ENCODE measurements at regions not wholly inside any gene's neighbourhood (a gene's known extent, or its start where the extent isn't known, plus 50 kb on each side); places are given as distances from the start of the nearest gene placed in this dataset.
"Not testable (repeated sequence)": the region's sequence is repeated elsewhere in the genome, so short reads cannot be mapped to it uniquely, and the experiment has no call there.

DNA sequence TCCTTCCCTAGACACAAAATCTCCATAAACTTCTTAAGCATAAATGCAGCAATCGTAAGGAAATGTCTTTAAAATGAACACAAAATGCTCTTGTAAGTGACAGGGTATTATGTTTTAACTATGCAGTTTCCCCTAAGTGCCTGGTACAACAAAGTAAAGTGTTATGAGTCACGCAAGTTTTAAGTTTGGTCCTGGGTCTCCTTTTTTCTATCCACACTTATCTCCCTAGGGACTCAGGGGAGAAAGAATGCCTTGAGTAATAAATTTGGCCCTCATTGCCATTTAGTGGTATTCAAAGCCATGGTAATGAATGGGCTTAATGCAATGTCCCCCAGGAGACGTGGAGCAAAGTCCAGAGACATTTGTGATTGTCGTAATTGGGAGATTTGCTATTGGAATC is 149.1 kb downstream of the MAGEB17 start:
- Histone ChIP-seq H3K4me3 (ENCODE audit: low read depth, low read length) (no peak overlapping the region), H3K79me2 (ENCODE audit: control insufficient read depth, insufficient read depth, low read length, unreplicated experiment) (no peaks in the 10 kb centered on the region), H3K4me1 (ENCODE audit: control insufficient read depth, insufficient read depth, low read length, unreplicated experiment) (peaks cover 3% of the 10 kb centered on the region), H3K27me3 (ENCODE audit: insufficient read depth, low read length) (peaks cover 9% of the 10 kb centered on the region), H3K27ac (ENCODE audit: low read depth, low read length) (no peak overlapping the region), H3K36me3 (ENCODE audit: insufficient read depth, low read length) (no peaks in the 10 kb centered on the region), H2AFZ (ENCODE audit: low read length, unreplicated experiment) (no peak overlapping the region)

GRCh38 chrX:16319929-16320328 is 152.6 kb downstream of the MAGEB17 start:
- Histone ChIP-seq H2AFZ (ENCODE audit: low read length, unreplicated experiment) (no peak overlapping the region), H3K79me2 (ENCODE audit: control insufficient read depth, insufficient read depth, low read length, unreplicated experiment) (no peaks in the 10 kb centered on the region), H3K4me3 (ENCODE audit: low read depth, low read length) (no peak overlapping the region), H3K27me3 (ENCODE audit: insufficient read depth, low read length) (no peaks in the 10 kb centered on the region), H3K36me3 (ENCODE audit: insufficient read depth, low read length) (no peaks in the 10 kb centered on the region), H3K4me1 (ENCODE audit: control insufficient read depth, insufficient read depth, low read length, unreplicated experiment) (peaks cover 3% of the 10 kb centered on the region), H3K27ac (ENCODE audit: low read depth, low read length) (no peak overlapping the region)

DNA sequence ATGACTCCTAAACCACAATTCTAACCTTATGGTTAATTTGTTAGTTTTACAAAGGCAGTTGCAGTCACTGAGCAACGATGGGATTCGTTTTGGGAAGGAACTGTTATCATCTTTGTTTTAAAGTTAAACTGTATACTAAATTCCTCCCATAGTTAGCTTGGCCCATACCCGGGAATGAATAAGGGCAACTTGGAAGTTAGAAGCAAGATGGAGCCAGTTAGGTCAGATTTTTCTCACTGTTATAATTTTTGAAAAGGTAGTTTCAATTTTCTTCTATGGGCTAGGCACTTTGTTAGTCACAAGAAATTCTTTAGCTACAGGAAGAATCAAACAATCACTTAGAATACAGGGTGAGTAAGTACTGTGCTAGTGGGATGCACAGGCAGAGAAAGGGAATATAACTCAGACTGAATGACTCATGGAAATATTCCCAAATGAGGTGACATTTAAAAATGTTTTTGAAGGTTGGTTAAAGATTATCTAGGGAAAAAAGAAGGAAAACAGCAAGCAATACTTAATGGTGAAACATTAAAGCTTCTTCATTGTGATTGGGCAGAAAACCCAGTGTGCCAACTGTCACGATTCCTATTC is 153.6 kb downstream of the MAGEB17 start:
- H3K4me1 ChIP-seq (ENCODE audit: control insufficient read depth, insufficient read depth, low read length, unreplicated experiment): peaks cover 3% of the 10 kb centered on the region
- no peak overlapping the region for H2AFZ ChIP-seq (ENCODE audit: low read length, unreplicated experiment)
- H3K27me3 ChIP-seq (ENCODE audit: insufficient read depth, low read length): no peaks in the 10 kb centered on the region
- H3K36me3 ChIP-seq (ENCODE audit: insufficient read depth, low read length): no peaks in the 10 kb centered on the region
- H3K4me3 ChIP-seq (ENCODE audit: low read depth, low read length): no peak overlapping the region
- H3K79me2 ChIP-seq (ENCODE audit: control insufficient read depth, insufficient read depth, low read length, unreplicated experiment): no peaks in the 10 kb centered on the region
- peak overlapping the region; percentile 11; the same call in 1 of the 2 replicates for H3K27ac ChIP-seq (ENCODE audit: low read depth, low read length)

DNA sequence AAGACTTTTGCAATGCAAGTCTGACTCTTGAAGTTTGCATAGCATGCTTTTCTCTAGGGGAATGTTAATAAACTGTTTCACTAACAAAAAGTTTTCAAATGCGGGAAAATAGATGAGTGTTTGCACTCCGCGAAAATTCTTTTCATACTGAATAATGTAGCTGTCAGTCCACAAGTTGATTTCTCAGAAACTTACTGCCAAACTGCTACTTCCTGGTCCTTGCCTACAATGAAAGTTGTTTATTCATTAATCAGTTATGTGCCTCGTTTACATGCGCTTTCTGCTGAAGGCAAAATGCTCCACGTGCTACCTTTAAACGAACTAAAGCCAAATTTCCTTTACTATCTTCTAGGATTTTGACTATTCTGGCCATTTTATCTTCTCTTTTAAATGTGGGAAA is 166.2 kb downstream of the MAGEB17 start:
- H3K27ac ChIP-seq (ENCODE audit: low read depth, low read length): no peak overlapping the region
- no peaks in the 10 kb centered on the region for H3K4me1 ChIP-seq (ENCODE audit: control insufficient read depth, insufficient read depth, low read length, unreplicated experiment)
- no peak overlapping the region for H3K4me3 ChIP-seq (ENCODE audit: low read depth, low read length)

GRCh38 chrX:16335181-16335580 is 167.9 kb downstream of the MAGEB17 start:
- Histone ChIP-seq H3K4me3 (ENCODE audit: low read depth, low read length) (no peak overlapping the region), H3K27me3 (ENCODE audit: insufficient read depth, low read length) (peaks cover 20% of the 10 kb centered on the region; the same call in 1 of the 2 replicates), H3K79me2 (ENCODE audit: control insufficient read depth, insufficient read depth, low read length, unreplicated experiment) (no peaks in the 10 kb centered on the region), H3K27ac (ENCODE audit: low read depth, low read length) (no peak overlapping the region), H3K36me3 (ENCODE audit: insufficient read depth, low read length) (no peaks in the 10 kb centered on the region), H3K4me1 (ENCODE audit: control insufficient read depth, insufficient read depth, low read length, unreplicated experiment) (no peaks in the 10 kb centered on the region), H2AFZ (ENCODE audit: low read length, unreplicated experiment) (no peak overlapping the region)

More for the DNA sequence above, 166.2 kb downstream of the MAGEB17 start:
- Histone ChIP-seq H2AFZ (ENCODE audit: low read length, unreplicated experiment) (no peak overlapping the region), H3K36me3 (ENCODE audit: insufficient read depth, low read length) (no peaks in the 10 kb centered on the region), H3K27me3 (ENCODE audit: insufficient read depth, low read length) (peaks cover 16% of the 10 kb centered on the region; the same call in 1 of the 2 replicates), H3K79me2 (ENCODE audit: control insufficient read depth, insufficient read depth, low read length, unreplicated experiment) (no peaks in the 10 kb centered on the region)

- Histone ChIP-seq H3K36me3 (ENCODE audit: insufficient read depth, low read length) (no peaks in the 10 kb centered on the region), H3K27ac (ENCODE audit: low read depth, low read length) (no peak overlapping the region), H3K4me1 (ENCODE audit: control insufficient read depth, insufficient read depth, low read length, unreplicated experiment) (no peaks in the 10 kb centered on the region), H3K4me3 (ENCODE audit: low read depth, low read length) (no peak overlapping the region), H2AFZ (ENCODE audit: low read length, unreplicated experiment) (no peak overlapping the region), H3K79me2 (ENCODE audit: control insufficient read depth, insufficient read depth, low read length, unreplicated experiment) (no peaks in the 10 kb centered on the region), H3K27me3 (ENCODE audit: insufficient read depth, low read length) (peaks cover 32% of the 10 kb centered on the region)
These were observed 180.8 kb downstream of the MAGEB17 start for GRCh38 chrX:16347968-16348670.

- Histone ChIP-seq H2AFZ (ENCODE audit: low read length, unreplicated experiment) (no peak overlapping the region), H3K36me3 (ENCODE audit: insufficient read depth, low read length) (no peaks in the 10 kb centered on the region), H3K4me1 (ENCODE audit: control insufficient read depth, insufficient read depth, low read length, unreplicated experiment) (no peaks in the 10 kb centered on the region), H3K27ac (ENCODE audit: low read depth, low read length) (no peak overlapping the region), H3K27me3 (ENCODE audit: insufficient read depth, low read length) (peaks cover 18% of the 10 kb centered on the region; the same call in 1 of the 2 replicates), H3K79me2 (ENCODE audit: control insufficient read depth, insufficient read depth, low read length, unreplicated experiment) (no peaks in the 10 kb centered on the region), H3K4me3 (ENCODE audit: low read depth, low read length) (no peak overlapping the region)
These were observed 190.6 kb downstream of the MAGEB17 start for GRCh38 chrX:16357902-16358301.

- not testable (repeated sequence) for H3K79me2 ChIP-seq (ENCODE audit: control insufficient read depth, insufficient read depth, low read length, unreplicated experiment); H3K4me1 ChIP-seq (ENCODE audit: control insufficient read depth, insufficient read depth, low read length, unreplicated experiment); H2AFZ ChIP-seq (ENCODE audit: low read length, unreplicated experiment); H3K4me3 ChIP-seq (ENCODE audit: low read depth, low read length); H3K27ac ChIP-seq (ENCODE audit: low read depth, low read length); H3K36me3 ChIP-seq (ENCODE audit: insufficient read depth, low read length)
- H3K27me3 ChIP-seq (ENCODE audit: insufficient read depth, low read length): peaks cover 18% of the 10 kb centered on the region; the same call in 1 of the 2 replicates
These were observed 192.8 kb downstream of the MAGEB17 start for GRCh38 chrX:16360056-16360455.

GRCh38 chrX:16368696-16369095 is 201.4 kb downstream of the MAGEB17 start:
- no peak overlapping the region for H3K4me3 ChIP-seq (ENCODE audit: low read depth, low read length)
- H3K79me2 ChIP-seq (ENCODE audit: control insufficient read depth, insufficient read depth, low read length, unreplicated experiment): no peaks in the 10 kb centered on the region
- H3K4me1 ChIP-seq (ENCODE audit: control insufficient read depth, insufficient read depth, low read length, unreplicated experiment): no peaks in the 10 kb centered on the region
- H3K27ac ChIP-seq (ENCODE audit: low read depth, low read length): no peak overlapping the region
- H2AFZ ChIP-seq (ENCODE audit: low read length, unreplicated experiment): no peak overlapping the region
- H3K27me3 ChIP-seq (ENCODE audit: insufficient read depth, low read length): peaks cover 13% of the 10 kb centered on the region; the same call in 1 of the 2 replicates
- no peaks in the 10 kb centered on the region for H3K36me3 ChIP-seq (ENCODE audit: insufficient read depth, low read length)

GRCh38 chrX:16376056-16376455 is 208.8 kb downstream of the MAGEB17 start:
- no peak overlapping the region for H3K4me3 ChIP-seq (ENCODE audit: low read depth, low read length)
- no peak overlapping the region for H3K27ac ChIP-seq (ENCODE audit: low read depth, low read length)
- no peaks in the 10 kb centered on the region for H3K4me1 ChIP-seq (ENCODE audit: control insufficient read depth, insufficient read depth, low read length, unreplicated experiment)
- peaks cover 19% of the 10 kb centered on the region; the same call in 1 of the 2 replicates for H3K27me3 ChIP-seq (ENCODE audit: insufficient read depth, low read length)
- no peaks in the 10 kb centered on the region for H3K36me3 ChIP-seq (ENCODE audit: insufficient read depth, low read length)
- H2AFZ ChIP-seq (ENCODE audit: low read length, unreplicated experiment): no peak overlapping the region
- H3K79me2 ChIP-seq (ENCODE audit: control insufficient read depth, insufficient read depth, low read length, unreplicated experiment): no peaks in the 10 kb centered on the region

GRCh38 chrX:16386126-16386525 is 218.8 kb downstream of the MAGEB17 start:
- H3K4me1 ChIP-seq (ENCODE audit: control insufficient read depth, insufficient read depth, low read length, unreplicated experiment): no peaks in the 10 kb centered on the region
- H3K4me3 ChIP-seq (ENCODE audit: low read depth, low read length): no peak overlapping the region
- H3K36me3 ChIP-seq (ENCODE audit: insufficient read depth, low read length): no peaks in the 10 kb centered on the region
- no peaks in the 10 kb centered on the region for H3K79me2 ChIP-seq (ENCODE audit: control insufficient read depth, insufficient read depth, low read length, unreplicated experiment)
- no peak overlapping the region for H2AFZ ChIP-seq (ENCODE audit: low read length, unreplicated experiment)
- H3K27me3 ChIP-seq (ENCODE audit: insufficient read depth, low read length): peaks cover 29% of the 10 kb centered on the region; the same call in 1 of the 2 replicates
- no peak overlapping the region for H3K27ac ChIP-seq (ENCODE audit: low read depth, low read length)
